Sciatic nerve (tissue), 2 donors: ENCODE measurements at regions not wholly inside any gene's neighbourhood (a gene's known extent, or its start where the extent isn't known, plus 50 kb on each side); places are given as distances from the start of the nearest gene placed in this dataset.
"Not testable (repeated sequence)": the region's sequence is repeated elsewhere in the genome, so short reads cannot be mapped to it uniquely, and the experiment has no call there.

Experiments used
- ATAC-seq: fragments of 200-7000 bp; cut with Tn5 transposase; one replicate; pipeline ENCODE4 v1.9.1; 2020; ENCODE audit warnings: mild to moderate bottlenecking, moderate library complexity
- DNase-seq: peaks from one replicate; pipeline ENCODE4 v3.0.0-alpha.2; 2020; ENCODE audit warnings: low spot score
- intact Hi-C: fragments of 100-400 bp; cut with DNase I; formaldehyde crosslinking; loops from one replicate; pipeline ENCODE4 v1.14.2; 2022
- donor health status: DM: no; HTN: no; CAD: no.
- donor health status: DM: no; HTN: no; CAD: no.

DNA sequence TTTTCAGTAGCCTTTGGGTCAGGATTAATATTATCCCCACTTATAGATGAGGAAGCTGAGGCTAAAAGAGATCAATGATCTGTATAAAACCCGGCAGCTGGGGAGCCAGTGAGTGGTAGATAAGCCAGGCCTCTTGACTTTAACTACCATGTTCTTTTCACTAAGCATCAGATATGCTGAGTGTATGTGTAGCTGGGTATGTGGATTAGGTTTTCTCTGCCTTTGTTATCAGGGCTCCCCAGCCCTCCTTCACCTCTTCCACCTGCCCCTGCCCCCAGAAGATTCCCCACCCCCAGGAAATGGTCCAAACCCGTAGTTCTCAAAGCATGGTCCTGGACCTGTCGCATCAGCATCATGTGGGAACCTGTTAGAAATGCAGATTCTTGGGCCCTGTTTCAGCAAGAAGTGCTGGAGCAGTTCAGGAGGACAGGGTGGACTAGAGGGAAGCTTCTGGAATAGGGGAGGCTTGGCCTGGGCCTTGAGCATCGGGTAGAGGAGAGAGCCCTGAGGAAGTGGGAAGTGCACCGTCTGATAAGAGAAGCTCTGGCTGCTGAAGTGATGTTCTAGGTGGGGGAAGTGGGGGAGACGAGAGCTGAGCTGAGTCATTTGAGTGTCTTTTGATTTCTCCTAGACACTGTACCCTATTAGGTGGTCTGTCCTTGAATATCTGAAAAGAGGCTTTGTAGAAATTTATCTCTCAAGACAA, 101.3 kb downstream of the HIF1AN start:
- ATAC-seq (no peak), DNase-seq (no peak)
- intact Hi-C loops = no loop called here

DNA sequence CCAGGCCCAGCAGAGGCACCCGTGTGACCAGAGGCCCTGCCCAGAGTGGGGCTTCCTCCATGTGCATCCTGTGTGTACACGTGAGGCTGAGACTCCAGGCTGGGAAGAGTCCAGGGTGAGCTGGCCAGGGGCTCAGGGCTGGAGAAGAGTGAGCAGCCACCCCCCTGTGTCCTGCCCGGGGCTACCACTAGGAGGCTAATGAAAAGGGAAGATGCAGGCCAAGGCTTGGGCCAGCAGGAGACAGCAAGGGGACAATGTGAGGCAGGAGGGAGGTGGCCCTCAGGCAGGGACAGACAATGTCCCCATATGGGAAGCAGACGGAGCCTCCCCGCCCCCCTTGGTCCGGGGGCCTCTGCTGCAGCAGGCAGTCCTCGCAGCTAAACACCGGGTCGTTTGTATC, 102.0 kb downstream of the HIF1AN start:
- intact Hi-C loops = no loop called here
- ATAC-seq = no peak
- DNase-seq = no peak

DNA sequence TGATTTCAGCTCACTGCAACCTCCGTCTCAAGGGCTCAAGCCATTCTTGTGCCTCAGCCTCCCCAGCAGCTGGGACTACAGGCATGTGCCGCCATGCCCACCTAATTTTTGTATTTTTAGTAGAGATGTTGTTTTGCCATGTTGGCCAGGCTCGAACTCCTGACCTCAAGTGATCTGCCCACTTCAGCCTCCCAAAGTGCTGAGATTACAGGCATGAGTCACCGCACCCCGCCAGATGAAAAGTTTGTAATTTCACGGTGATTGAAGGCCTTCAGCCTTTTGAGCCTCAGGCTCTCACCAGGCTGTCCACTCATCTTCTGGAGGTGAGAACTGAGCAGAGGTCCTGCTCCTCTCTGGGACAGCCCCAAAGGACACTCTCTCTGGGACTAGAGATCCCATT, 103.2 kb downstream of the HIF1AN start:
- intact Hi-C loops, DNase-seq, ATAC-seq: not testable (repeated sequence)

DNA sequence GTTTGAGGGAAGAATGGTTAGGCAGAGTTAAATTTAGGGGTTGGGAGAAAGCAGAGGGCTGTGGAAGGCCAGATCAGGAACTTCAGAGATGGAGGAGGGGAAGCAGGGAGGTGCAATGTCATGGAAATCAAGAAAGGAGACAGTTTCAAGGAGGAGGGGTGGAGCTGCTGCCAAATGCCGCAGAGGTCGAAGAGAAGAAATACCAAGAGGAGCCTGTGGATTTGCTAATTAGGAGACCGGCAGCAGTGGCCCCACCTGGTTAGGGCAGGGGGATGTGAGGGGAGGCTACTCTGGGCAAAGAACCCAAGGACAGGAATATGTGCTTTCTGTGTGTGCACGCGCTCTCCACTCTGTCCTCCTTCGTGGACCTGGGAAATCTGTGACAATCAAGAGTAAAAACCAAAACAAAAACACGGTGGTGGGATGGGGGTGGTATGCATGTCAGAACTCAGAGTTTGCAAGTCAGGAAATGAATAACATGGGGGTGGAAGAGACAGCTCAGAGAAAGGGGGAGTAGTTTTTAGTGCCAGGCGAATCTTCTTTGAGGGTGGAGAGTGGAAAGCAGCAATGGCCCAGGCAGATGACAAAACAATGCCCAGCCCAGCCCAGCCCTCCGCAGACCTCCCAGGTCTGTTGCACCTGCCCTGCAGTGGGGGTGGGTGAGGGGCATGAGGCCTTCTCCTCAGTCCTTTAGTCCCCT, 102.9 kb upstream of the PAX2 start:
- DNase-seq = no peak
- intact Hi-C loops = no loop called here
- no peak for ATAC-seq

DNA sequence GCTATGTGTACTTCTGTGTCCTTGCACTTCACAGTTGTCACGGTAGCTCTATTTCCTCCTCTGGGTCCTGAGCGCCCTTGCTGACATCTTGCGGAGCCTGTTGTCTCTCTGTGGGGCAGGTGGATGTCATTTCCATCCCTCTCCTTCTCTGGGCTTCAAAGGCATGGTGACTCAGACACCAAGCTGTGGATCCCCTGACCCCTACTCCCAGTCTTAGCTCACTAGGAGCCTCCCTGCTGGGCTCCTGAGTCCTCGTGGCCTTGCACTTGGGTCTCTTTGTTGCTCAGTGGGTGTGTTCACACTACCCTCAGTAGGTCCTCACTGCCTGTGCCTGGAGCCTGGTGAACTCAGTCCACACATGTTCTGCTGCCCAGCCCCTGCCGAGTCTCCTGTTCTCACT, 100.3 kb upstream of the PAX2 start:
- ATAC-seq (no peak), DNase-seq (no peak)
- intact Hi-C loops = no loop called here

DNA sequence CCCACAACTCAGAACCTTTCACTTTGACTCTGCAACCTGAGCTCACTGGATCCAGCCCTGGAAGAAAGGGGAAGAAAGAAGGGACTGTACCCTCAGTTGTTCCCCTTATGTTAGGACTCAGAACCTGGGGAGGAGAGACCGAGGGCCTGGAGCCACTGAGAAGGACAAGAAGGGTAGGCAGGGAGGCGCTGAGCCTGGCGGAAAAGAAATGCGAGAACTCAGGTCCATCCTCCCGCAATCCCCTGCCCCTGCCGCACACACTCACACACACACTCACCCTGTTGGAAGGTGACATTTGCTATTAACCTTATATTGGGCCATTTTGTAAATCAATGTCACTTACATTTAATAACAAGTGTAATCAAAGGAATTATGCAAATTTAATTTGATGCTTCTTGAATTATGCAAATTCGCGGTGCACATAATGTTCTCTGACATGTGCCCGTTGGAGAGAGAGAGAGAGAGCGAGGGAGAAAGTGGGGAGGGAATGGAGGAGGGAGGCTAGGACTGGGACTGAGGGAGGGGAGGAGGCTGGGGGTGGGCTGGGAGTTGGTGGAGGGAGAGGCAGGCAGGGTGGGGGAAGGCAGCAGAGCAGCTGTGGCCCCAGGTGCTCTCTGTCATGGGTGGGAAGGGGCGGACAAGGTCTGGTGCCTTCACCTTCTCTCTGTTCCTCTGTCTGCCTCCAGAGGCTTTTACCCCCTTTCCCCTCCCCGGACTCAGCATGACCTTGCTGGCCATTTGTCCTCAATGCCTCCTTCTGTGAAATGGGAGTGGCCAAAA, 99.6 kb upstream of the PAX2 start:
- intact Hi-C loops = no loop called here
- no peak for ATAC-seq
- DNase-seq = no peak

DNA sequence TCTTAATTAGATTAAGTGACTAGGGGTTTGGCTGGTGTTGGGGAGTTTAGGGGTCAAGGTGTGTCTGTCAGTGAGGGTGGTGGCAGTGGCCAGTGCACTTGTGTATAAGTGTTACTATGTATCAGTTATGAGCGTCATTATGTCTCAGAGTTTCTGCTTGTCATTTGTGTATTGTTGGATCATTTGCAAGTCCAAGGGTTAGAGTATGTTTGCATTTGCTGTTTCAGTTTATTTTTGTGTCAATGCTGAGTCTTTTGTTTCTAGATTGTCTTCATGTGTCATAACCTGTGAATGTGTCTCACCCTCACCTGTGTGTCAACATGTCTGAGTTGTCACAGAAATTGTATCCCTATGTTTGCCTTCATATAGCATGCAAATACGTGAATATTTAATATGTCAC, 97.5 kb upstream of the PAX2 start:
- DNase-seq = no peak

DNA sequence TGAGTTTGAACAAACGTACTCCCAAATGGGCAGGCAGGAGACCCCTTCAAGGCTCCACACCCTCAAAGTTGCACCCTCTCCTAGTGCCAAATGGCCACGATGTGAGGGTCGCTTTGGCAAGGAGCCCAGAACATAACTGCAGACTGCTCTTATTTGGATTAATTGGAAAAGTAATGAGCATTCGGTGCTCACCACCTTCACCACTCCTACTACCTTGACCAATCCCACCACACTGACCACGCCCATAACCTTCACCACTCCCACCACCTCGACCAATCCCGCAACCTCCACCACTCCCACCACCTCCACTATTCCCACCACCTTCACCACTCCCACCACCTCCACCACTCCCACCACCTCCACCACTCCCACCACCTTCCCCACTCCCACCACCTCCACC, 94.7 kb upstream of the PAX2 start:
- intact Hi-C loops = no loop called here
- DNase-seq = no peak
- no peak for ATAC-seq

More for the DNA sequence above, 97.5 kb upstream of the PAX2 start:
- ATAC-seq = no peak
- intact Hi-C loops = no loop called here

DNA sequence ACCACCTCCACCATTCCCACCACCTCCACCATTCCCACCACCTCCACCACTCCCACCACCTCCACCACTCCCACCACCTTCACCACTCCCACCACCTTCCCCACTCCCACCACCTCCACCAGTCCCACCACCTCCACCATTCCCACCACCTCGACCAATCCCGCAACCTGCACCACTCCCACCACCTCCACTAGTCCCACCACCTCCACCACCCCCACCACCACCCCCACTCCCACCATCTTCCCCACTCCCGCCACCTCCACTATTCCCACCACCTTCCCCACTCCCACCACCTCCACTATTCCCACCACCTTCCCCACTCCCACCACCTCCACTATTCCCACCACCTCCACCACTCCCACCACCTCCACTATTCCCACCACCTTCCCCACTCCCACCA, 94.3 kb upstream of the PAX2 start:
- ATAC-seq, intact Hi-C loops, DNase-seq: not testable (repeated sequence)

DNA sequence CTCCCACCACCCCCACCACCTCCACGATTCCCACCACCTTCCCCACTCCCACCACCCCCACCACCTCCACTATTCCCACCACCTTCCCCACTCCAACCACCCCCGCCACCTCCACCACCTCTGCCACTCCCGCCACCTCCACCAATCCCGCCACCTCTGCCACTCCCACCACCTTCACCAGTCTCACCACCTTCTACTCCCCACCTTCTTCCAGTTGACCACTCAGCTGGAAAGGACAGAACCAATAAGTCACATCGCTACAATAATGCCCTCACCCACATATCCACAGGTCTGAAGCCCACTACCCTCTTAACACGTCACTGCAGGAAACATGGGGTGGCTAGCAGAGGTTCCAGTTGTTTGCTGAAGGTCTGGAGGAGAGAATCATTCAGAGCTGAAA, 93.5 kb upstream of the PAX2 start:
- ATAC-seq = no peak
- intact Hi-C loops = no loop called here
- no peak for DNase-seq

DNA sequence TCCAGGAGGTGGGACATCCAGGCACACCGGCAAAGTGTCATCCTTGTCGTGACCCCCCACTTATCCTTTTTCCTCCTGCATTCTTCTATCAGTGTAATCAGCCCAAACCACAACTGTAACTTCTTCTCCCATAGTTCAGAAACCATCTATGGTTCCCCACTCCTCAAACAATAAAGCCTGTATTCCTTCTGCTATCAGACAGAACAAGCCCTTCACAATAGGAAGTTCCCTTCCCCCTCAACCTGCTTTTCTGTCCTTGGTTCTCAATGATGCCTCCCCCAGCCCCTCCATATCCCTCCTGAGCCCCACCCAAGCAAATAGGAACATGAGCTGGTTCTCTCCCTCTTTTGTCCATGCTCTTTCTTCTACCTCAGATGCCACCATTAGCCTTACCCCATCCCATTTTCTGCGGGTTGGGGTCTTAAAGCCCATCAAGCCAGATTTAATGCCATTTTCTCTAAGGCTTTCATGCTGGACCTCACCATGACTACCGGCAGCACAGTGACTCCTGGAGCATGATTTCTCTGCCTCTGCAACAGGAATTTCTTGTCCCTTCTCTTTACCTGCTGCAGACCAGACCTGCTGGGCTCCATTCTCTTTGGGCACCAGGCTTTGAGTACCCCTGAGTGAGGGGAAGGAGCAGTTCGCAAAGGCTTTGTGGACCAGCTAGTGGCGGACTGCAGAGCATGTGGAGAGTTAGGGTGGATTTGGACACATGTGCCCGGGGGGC, 92.8 kb upstream of the PAX2 start:
- DNase-seq = no peak
- ATAC-seq = no peak
- intact Hi-C loops = no loop called here

DNA sequence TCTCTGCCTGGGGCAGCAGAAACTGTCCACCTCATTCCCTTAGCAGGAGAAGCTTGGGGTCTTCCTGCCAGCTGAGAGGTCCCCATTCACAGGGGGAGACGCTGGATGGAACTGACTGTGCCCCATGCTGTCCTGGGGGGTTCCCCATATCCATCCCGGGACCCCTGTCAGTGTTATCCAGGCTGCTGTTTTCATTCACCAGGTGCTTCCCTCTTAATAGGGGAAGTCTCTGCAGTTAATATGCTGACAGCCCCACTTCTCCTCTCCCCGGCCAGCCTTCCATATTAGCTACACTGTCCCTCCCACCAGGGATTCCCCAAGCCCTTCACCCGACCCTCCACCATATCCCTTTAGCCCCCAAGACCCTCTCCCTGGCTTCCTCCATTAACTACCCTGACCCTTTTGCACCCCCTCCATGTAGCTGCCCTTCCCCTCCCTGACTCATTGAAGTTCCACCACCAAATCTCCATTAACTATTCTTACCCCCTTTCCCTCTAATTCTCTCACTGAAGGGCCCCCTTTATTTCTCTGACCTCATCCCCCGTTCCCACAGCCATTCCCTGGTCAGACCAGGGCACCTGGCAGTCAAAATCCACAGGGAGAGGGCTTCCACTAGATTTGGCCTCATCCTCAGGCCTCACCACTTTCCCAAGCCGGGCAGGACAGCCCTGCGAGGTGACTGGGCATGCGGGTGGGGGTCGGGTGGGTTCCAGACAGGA, 92.0 kb upstream of the PAX2 start:
- DNase-seq = no peak
- no peak for ATAC-seq
- intact Hi-C loops = no loop called here

DNA sequence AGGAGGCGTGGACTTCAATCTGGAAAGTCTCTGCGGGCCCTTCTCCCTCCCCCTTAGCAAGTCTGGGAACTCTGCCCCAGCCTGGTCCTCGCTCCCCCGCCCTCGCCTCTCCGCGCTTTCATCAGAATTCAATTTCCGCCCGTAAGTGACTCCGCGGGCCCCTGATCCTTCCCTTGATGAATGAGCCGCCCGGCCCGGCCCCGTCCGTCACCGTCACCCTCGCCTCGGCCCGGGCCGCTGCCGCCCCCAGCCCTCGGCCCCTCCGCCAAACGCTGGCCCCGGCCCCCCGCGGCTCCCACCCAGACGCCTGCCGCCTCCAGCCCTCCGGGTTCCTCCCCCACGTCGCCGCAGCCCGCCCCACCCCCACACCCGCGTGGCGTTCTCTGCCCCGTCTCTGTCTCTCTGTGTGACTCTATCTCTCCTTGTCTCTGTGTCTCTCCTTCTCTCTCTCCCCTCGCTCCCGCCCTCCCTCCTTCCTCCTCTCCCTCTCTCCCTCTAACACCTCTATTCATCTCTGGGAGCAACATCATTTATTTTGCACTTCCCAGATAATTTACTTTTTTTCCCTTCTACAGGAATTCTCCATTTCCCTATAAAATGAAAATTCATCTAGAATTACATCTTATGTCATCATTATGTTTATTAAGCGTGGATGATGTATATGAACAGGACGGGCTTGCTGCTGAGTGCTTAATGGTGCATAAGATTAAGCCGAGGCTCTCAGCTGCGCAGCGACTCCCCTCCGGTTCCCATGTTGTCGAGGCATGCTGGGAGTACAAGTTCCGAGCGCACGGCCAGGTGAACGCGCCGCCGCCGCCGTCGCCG, 91.2 kb upstream of the PAX2 start:
- no peak for ATAC-seq
- intact Hi-C loops = no loop called here
- no peak for DNase-seq

DNA sequence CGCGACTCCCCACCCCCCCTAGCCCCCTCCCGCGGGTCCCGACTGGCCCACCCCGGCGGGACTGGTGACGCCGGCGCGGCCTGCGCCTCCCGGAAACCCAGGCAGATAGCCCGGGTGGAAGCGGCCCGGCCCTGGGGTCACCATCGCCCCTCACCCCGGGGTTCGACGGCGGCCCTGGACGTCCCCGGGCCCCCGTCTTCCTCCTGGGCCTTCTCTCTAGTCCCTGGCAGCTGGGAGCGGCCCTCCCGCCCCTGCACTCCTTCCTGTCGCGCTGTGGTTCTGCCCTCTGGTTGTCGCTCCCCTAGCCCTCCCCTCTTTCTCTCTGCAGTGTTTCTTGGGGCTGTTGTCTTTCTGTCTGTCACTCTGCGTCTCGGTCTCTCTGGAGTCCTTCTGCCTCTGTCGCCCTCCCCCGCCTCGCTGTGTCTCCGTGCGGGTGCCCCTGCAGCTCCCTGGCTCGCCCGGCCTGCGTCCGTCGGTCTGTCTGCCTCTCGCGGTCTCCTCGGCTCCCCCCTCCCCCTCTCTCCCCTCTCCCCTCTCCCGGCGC, 90.5 kb upstream of the PAX2 start:
- DNase-seq (no peak), ATAC-seq (no peak)
- intact Hi-C loops = no loop called here

DNA sequence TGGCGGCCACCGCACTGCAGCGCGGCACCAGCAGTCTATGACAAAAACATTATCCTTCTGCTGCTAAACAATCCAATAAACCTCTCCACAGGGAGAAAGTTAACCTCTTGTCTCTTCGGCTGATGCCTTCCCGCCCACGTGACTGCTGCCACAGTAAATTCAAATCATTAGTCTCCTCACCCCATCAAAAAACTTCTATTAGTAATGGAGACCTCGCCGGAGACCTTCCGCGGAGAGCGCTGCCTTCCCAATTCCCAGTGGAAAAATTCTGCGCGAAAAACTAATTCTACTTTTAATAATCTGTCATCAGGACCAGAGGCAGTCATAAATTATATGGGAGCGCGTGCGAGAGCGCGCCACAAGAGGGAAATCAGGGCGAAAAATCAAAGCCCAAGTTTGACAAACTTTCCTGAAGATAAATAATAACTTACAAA, 90.0 kb upstream of the PAX2 start:
- ATAC-seq (no peak), DNase-seq (no peak)
- intact Hi-C loops = no loop called here

DNA sequence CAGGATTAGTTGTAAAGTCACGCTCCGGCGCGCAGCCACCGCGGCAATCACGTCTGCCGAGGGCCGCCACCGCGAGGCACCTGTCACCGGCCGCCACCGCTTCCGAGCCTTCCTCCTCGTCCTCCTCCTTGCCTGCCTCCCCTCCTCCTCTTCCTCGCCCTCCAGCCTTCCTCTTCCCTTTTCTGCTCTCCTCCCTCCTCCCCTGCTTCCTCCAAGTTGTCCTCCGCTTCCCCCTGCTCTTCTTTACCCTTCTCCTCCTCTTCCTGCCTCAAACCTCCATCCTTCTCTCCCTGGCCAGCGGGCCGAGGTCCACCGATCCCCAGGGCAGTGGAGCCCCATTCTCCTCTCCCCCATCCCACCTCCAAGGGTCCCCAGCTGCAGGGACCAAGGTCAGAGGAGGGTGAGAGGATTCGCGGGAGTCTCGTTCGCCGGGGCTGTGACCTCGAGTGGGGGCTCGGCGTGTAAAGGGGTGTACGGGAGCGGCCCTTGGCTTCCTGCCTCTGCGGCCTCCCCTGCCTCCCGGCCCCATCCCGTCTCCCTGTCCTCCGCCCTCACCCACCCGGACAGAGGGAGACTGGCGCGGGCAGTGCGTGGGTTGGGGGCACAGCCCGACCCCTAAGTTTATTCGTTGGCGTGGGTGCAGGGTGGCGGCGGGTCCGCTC, 89.5 kb upstream of the PAX2 start:
- ATAC-seq (no peak), DNase-seq (no peak)
- intact Hi-C loops = no loop called here

DNA sequence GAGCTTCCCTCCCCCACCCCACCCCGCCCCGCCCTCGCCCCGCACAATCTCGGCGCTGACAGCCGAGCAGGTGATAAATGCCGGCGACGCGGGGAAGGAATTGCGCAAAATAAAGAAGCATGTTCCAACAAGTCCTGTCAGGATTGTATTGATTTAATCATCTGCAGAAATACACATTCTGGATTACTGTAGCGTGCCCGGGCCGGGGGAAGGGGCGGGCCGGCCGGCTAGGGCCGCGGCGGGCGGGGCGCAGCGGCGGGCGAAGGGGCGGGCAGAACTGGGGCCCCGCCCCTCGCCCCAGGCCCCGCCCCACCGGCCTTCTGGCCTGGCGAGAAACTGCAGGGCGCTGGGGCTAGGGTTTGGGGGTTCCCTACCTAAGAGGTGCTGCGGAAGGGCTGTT, 88.9 kb upstream of the PAX2 start:
- intact Hi-C loops = no loop called here
- no peak for DNase-seq
- ATAC-seq = no peak
